ENCODE measurements at regions not wholly inside any gene's neighbourhood (a gene's known extent, or its start where the extent isn't known, plus 50 kb on each side); places are given as distances from the start of the nearest gene placed in this dataset.
A peak's percentile ranks its signal among the peaks of the same experiment; 100 is the strongest.

DNA sequence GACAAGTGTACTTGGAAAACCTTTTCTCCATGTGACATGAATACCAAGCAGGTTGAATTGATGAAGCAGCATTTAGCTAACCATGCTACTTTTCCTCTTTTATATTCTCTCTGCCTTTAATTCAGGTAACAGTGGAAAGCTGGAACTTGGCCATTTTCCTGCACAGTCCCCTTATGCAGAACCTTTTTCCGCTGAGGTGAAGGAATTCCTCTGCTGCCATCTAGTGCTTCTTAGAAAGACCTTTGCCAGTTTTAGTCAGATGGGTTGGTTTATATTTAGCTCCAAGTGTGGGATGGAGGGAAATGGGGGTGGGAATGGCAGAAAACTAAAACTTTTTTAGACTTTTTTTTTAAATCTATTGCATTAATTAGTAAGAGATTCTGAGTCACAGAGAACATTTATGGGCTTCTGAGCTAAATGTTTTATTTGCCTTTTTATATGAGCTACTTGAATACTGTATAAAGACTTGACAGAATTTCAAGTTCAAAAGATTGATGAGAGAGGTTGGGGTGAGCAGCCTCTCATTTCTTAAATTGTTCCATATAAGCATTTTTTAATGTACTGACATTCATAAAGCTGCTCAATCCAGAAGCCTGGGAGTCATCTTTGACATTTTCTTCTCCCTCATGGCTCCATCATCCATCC, 153.9 kb upstream of the ZC3H12C start:
- no peak for TF ChIP-seq ZNF577 (CRISPR knock-in tag; IDR thresholded peaks at IDR 0.05; ENCODE audit: borderline replicate concordance, low read depth)
- TF ChIP-seq, protein P1, sequence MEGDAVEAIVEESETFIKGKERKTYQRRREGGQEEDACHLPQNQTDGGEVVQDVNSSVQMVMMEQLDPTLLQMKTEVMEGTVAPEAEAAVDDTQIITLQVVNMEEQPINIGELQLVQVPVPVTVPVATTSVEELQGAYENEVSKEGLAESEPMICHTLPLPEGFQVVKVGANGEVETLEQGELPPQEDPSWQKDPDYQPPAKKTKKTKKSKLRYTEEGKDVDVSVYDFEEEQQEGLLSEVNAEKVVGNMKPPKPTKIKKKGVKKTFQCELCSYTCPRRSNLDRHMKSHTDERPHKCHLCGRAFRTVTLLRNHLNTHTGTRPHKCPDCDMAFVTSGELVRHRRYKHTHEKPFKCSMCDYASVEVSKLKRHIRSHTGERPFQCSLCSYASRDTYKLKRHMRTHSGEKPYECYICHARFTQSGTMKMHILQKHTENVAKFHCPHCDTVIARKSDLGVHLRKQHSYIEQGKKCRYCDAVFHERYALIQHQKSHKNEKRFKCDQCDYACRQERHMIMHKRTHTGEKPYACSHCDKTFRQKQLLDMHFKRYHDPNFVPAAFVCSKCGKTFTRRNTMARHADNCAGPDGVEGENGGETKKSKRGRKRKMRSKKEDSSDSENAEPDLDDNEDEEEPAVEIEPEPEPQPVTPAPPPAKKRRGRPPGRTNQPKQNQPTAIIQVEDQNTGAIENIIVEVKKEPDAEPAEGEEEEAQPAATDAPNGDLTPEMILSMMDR (CRISPR knock-in tag; IDR thresholded peaks at IDR 0.05) = peak; percentile 70
- TF ChIP-seq KAT2B (IDR thresholded peaks at IDR 0.05; ENCODE audit: borderline replicate concordance, low read depth, low read length) = no peak
- TF ChIP-seq, protein P2, sequence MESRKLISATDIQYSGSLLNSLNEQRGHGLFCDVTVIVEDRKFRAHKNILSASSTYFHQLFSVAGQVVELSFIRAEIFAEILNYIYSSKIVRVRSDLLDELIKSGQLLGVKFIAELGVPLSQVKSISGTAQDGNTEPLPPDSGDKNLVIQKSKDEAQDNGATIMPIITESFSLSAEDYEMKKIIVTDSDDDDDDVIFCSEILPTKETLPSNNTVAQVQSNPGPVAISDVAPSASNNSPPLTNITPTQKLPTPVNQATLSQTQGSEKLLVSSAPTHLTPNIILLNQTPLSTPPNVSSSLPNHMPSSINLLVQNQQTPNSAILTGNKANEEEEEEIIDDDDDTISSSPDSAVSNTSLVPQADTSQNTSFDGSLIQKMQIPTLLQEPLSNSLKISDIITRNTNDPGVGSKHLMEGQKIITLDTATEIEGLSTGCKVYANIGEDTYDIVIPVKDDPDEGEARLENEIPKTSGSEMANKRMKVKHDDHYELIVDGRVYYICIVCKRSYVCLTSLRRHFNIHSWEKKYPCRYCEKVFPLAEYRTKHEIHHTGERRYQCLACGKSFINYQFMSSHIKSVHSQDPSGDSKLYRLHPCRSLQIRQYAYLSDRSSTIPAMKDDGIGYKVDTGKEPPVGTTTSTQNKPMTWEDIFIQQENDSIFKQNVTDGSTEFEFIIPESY (CRISPR knock-in tag; IDR thresholded peaks at IDR 0.05) = no peak
- TF ChIP-seq ZNF280D (CRISPR knock-in tag; IDR thresholded peaks at IDR 0.05) = no peak
- no peak for TF ChIP-seq ZKSCAN1 (IDR thresholded peaks at IDR 0.05; ENCODE audit: low read length)
- TF ChIP-seq IRF1 (CRISPR knock-in tag; IDR thresholded peaks at IDR 0.05; ENCODE audit: low read depth) = no peak
- TF ChIP-seq ZNF749 (CRISPR knock-in tag; IDR thresholded peaks at IDR 0.05; ENCODE audit: borderline replicate concordance) = no peak
- no peak for TF ChIP-seq TCF7 (IDR thresholded peaks at IDR 0.05; ENCODE audit: low read depth)
- TF ChIP-seq ZSCAN30 (CRISPR knock-in tag; IDR thresholded peaks at IDR 0.05) = no peak
- TF ChIP-seq SRSF4 (IDR thresholded peaks at IDR 0.05; ENCODE audit: low read depth, low read length, poor library complexity, severe bottlenecking) = no peak
- no peak for TF ChIP-seq KDM5B (CRISPR knock-in tag; IDR thresholded peaks at IDR 0.05; ENCODE audit: borderline replicate concordance)
- no peak for TF ChIP-seq ZBTB40 (IDR thresholded peaks at IDR 0.05)
- TF ChIP-seq ZBTB40 (CRISPR knock-in tag; IDR thresholded peaks at IDR 0.05) = no peak
- no peak for TF ChIP-seq ZNF737 (CRISPR knock-in tag; IDR thresholded peaks at IDR 0.05; ENCODE audit: borderline replicate concordance)

All from HepG2 (cell line).